ENCODE measurements at regions not wholly inside any gene's neighbourhood (a gene's known extent, or its start where the extent isn't known, plus 50 kb on each side); places are given as distances from the start of the nearest gene placed in this dataset.
A peak's percentile ranks its signal among the peaks of the same experiment; 100 is the strongest.

DNA sequence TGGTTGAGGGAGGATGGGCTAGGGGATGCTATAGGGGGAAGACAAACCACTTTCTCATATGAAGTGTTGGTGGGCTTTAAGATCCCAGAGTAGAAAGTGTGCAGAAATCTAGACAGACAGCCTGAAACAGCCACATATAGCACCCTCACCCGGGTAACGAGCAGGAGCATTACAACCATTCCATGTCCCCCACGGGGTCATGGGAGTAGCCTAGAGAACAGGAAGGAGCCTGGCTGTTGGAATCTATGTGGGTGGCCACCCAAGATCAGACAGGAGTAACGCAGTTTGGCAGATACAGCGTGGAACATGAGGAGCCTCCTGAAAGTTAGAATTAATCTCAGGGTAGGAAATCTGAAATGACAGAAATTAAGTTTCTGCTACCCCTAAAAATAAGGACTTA, 146.1 kb upstream of the RAI14 start:
- DNase-seq, result no peak

- DNase-seq, result no peak
These were observed 145.1 kb upstream of the RAI14 start for GRCh38 chr5:34511063-34511462.

GRCh38 chr5:34511481-34511880, 144.6 kb upstream of the RAI14 start:
- DNase-seq, result no peak

GRCh38 chr5:34511915-34512314, 144.2 kb upstream of the RAI14 start:
- DNase-seq, result no peak

DNA sequence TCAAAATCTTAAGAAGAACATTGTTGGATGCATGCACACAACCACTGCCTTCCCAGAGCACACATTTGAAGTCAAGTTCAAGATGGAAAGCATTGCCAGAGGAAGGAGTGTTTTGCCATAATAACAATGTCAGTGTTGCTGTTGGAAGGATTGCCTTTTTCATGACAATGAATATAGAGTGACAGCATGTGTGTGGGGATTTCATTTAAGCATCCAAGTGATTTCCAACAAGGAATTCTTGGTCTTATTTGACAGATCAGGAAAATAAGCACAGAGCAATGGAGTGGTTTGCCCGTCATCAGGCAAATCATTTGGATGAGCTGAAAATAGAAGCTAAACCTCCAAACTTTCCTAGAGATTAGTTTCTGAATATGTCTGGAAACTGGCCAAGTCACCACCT, 140.0 kb upstream of the RAI14 start:
- DNase-seq, result no peak

GRCh38 chr5:34516686-34517085, 139.4 kb upstream of the RAI14 start:
- no peak for DNase-seq

- DNase-seq, result peak; percentile 7
These were observed 138.9 kb upstream of the RAI14 start for GRCh38 chr5:34517249-34517648.

DNA sequence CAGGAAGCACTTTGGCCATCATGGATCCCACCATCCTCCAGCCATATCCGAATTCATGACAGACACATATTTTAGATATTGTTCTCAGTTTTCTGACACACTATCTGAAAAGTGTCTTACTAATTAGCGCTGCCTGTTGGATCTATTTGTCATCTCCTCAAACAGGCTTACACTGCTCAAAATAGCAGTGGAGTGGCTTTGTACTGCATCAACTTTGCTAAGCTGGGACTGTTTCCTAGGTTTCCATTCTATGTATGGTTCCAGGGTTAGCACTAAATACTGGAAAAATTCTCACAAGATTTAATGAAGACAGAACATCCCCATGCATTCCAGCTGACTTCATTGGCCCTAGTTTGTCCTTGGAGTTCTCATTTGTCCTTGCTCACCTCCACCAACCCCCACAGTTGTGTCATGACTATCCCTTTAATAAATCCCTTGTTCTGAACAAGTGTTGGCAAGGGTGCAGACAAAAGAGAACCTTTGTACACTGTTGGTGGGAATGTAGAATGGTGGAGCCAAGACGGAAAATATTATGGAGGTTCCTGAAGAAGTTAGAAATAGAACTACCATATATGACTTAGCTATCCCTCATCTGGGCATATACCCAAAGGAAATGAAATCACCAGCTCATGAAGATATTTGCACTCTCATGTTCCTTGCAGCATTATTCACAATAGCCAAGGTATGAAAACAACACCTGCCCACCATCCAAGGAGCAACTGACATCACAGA, 136.5 kb upstream of the RAI14 start:
- DNase-seq, result no peak

DNA sequence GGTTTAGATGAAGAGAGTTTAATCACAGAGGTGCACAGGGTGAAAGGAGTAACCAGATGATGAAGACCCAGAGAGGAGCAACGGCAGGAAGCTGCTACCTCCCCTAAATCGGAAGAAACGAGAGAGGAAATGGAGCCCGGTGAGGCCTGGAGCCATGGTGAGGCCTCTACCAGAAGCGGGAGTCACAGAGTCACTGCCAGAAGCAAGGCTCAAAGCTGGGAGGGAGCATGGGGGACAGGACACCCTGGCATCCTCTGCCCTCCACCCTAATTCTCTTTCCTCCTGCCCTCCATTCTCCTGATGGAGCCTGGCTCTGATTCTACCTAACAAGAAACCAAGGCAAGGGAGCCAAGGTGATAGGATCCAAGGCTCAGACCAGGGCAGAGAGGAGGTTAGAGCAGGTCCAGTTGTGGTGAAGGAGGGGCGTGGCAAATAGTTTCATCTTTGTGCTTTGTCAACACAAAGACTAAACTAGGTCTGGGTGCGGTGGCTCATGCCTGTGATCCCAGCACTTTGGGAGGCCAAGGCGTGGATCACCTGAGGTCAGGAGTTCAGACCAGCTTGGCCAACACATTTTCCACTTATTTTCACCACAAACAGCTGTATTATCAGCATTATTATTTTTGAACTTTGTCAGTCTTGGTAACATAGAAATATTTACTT, 134.4 kb upstream of the RAI14 start:
- no peak for DNase-seq

DNA sequence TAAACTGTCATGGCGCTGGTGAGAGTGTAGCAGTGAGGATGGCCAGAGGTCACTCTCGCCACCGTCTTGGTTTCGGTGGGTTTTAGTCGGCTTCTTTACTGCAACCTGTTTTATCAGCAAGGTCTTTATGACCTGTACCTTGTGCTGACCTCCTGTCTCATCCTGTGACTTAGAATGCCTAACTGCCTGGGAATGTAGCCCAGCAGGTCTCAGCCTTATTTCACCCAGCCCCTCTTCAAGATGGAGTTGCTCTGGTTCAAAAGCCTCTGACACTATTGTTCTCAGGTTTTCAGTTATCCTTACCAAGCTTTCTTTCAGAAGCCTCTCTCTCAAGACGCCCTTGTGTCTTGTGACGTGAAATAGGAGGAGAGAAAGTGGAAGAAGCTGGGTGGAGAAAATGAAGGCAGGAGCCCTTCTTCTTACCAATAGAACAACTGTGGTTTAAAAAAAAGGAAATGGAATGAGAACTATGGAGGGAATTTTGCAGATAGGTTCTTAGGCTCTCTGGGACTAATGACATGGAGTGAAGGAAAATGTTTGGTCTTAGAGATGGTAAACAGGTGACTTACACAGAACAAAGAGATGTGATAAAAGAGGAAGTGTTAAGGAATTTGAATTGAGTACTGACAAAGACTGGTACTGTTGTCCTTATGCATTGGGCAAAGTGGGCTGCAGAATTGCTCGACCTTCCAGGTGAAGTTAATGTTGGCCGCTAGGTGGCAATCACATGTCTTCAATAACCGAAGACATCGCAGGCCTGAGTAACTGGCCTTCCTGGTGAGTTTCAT, 133.3 kb upstream of the RAI14 start:
- DNase-seq, result peak; percentile 78

DNA sequence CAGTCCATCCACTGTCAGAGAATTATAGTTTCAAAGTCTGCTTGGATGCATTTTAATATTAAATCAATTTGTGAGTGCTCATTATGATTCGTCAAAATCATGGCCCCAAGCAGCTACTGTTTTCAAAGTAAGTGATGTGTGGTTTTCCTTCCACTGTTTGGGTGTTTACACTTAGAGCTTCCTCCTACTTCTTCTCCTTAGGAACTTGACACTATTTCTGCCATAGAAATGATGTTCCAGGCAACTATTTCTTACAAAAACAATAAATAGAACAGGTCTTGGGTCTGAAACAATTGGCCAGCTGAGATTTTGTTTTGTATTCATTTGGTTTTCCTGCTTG, 132.8 kb upstream of the RAI14 start:
- no peak for DNase-seq

DNA sequence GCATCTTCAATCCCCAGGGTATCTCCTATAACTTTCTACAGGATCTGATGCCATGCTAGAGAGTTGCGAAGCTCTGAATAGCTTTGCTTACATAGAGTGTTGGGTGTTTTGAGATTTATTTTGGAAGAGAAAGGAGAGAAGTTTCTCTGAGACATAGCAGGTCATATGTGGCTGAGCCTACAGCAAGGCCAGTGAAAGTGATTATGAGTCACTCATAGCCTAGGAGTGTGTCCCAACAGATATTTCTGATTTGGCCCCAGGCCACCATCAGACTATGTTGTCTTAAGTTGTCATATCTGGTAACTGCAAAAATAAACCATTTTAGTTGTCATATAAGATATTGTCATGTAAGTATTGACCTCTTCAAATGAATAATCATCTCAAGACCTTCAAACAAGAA, 132.0 kb upstream of the RAI14 start:
- DNase-seq, result no peak

DNA sequence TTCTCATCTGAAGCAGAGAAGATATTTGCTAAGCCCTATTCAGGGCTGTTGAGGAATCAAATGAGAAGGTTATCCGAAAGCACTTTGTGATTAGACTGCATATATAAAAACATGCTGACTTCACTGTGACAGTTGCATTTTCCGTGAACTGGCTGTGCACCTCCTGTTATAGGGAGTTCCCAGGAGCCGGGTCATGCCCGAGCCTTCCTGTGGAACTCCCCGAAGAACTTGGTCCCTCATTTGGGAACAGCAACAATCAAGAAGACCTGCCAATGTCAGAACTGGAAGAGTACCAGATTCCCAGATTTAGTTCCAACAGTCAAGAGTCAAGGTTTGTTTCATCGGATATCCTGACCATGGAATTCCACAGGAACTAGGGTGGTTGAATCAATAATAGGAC, 130.4 kb upstream of the RAI14 start:
- DNase-seq, result no peak

DNA sequence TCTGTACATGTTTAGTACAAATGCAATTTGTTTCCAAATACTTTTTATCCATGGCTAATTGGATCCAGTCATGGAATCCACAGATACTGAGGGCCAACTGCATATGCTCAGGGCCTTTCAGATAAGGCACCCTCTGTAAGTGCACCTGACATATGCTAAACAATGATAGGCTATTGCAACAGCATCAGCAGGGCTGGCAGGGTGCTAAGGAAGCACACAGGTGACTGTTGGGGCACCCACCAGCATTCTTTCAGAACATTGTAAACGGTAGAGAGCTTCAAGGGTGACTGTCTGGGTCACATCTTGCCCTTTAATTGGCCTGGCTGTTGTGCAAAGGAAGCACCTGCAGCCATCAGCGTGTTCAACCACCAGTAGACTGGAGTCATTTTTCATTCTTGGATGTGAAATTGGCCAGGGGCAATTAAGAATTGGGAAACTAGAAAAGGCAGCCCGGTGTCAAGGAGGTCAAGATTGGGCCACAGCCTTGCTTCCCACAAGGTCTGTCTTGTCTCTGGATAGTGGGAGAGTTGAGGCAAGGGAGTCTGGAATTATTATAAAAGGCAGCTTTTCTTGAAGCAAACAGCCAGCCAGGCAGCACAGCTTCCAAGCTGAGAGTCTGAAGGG, 129.3 kb upstream of the RAI14 start:
- peak; percentile 29 for DNase-seq

- DNase-seq, result no peak
These were observed 126.4 kb upstream of the RAI14 start for GRCh38 chr5:34529581-34530331.

DNA sequence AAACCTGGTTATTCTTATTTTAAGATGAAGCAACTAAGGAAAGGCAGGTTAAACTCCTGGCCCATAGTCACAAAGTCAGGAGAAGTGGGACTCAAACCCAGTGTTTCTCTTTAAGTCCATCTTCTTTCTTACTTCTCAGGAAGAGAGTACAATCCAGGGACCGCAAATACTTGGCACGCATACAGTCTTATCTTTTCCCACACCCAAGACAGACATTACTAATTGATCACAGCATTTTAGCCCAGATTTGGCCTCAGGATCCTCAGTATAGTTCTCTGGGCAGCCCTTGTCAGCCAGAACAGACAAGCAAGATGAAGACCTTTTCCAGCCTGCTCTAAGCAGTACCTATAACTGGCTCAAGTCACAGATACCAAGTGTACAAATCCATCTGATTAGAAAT, 125.5 kb upstream of the RAI14 start:
- DNase-seq, result no peak

- DNase-seq, result no peak
These were observed 124.3 kb upstream of the RAI14 start for GRCh38 chr5:34531751-34532360.

GRCh38 chr5:34533582-34534522, 122.3 kb upstream of the RAI14 start:
- DNase-seq, result no peak

- no peak for DNase-seq
These were observed 121.5 kb upstream of the RAI14 start for GRCh38 chr5:34534523-34535103.

DNA sequence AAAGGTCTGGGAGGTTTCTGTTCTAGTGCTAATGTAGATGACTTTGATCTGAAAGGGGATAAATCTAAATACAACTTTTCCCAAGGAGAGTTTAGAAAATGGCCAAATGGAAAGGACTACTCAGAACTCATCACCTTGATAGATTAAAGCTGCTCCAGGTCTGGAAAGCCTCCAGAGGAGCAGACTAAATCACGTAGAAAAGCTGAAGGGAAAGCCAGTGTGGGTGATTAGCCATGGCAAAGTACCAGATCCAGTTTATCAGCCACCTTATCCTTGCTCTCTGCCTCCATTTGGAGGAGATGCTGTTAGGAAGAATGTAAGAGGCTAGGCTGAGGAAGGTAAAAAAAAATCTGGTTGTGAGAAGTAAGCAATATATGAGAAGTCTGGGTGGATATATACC, 120.7 kb upstream of the RAI14 start:
- no peak for DNase-seq

Data from NCI-H146 (cell line).